Stimulated activated CD8-positive, alpha-beta memory T cell treated with anti-CD3 and anti-CD28 coated beads, Interleukin-7, amount 100 ng/mL, for 1 hour (primary cell): ENCODE measurements at regions not wholly inside any gene's neighbourhood (a gene's known extent, or its start where the extent isn't known, plus 50 kb on each side); places are given as distances from the start of the nearest gene placed in this dataset.
"Not testable (repeated sequence)": the region's sequence is repeated elsewhere in the genome, so short reads cannot be mapped to it uniquely, and the experiment has no call there.

Source experiments
- DNase-seq, 2 donors: peaks; one replicate each; pipeline ENCODE4 v3.0.0-alpha.2; 2020; ENCODE audit warnings: low read depth in 2 of 2

DNA sequence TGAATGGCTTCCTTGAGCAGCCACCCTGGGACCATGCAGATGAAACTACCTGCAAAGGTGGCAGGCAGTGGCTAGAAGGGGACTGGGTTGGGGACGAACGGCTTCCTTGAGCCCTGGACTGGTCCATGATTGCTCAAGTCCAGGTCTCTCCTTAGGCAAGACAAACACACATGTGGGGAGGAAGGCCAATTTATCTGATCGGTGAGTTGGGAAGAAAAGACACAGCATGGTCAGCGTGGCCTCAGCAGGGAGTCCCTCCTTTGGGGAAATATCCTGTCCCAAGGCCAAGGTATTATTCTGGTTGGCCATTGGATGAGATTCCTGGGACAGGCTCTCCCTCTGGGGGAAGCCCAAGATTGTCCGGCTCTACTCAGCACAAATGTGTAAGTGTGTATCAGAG, 116.3 kb upstream of the ERG start:
- no peak for DNase-seq

DNA sequence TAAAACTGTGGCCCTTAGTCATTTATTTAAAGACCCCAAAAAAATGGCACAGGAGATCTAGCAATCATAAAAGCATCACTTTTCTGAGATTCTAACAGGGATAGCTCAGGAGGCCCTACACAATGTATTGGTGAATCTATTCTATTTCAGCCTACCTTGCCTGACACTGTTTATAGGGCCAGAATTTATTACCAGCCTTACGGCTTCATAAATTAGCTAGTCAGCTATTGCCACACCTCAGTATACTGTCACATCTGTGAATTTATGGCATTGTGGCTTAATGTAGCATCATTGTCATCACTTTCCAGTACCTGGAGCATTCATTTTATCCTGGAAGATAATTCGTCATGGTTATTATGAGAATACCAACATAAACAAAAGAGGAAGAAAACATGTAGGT, 121.2 kb upstream of the ERG start:
- DNase-seq = no peak

DNA sequence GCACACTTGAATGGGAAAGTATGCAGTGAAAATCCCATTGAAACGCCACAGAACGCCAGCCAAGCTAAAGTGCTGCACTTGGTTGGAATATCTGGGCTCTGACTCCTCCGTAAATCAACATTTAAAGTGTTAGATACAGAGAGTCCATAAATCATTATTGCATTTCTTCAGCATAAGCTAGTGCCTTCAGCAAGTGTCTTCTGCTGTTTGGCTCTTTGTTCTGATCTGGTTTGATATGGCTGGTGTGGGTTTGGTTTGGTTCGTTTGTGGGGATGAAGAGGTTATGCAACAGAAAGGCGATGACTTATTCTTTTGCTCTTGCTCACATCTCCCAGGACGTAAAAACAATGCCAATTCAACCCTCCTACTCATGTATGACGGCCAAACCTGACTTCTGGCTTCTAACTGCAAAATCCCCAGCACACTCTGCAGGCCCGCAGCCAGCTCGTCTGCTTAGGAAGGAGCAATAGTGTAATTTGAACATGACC, 121.8 kb upstream of the ERG start:
- no peak for DNase-seq

DNA sequence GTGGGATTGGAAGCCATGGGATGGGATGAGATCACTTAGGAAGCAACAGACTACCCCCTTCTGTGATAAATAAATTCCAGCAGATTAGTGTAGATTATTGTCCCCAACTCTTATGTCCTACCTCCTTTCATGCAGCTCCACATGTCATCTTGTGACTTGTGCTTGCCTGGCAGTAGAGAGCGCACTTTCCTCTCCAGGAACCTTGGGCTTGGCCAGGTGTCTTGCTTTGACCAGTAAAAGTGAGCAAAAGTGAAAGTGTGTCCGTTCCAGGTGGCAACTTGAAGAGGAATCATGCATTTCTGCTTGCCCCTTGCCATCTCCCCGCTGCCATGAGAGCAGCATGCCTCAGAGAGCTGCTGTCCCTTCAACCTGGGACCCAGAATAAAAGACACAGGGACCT, 122.9 kb upstream of the ERG start:
- no peak for DNase-seq

DNA sequence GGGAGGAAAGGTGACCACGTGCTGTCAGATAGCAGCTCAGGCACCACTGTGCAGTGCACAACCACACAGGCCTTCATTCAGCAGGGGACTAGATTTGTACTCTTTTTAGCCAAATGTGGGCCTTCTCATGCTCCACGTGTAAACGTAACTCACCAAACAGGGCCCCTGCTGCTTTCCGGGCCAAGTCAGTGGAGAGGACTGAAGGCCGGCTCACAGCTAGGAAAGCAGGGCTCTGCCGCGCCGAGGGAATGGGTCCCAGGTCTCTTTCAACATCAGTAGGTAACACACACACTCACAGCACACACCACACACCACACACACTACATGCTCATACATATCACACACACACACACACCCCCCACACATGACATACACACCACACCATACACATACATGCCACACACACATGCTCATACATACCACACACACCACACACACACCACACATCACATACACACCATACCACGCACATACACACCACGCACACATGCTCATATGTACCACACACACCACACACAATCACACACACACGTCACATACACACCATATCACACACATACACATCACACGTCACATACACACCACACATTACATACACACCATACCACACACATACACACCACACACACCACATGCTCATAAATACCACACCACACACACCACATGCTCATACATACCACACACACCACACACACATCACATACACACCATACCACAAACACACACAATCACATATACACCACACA, 124.0 kb upstream of the ERG start:
- no peak for DNase-seq

DNA sequence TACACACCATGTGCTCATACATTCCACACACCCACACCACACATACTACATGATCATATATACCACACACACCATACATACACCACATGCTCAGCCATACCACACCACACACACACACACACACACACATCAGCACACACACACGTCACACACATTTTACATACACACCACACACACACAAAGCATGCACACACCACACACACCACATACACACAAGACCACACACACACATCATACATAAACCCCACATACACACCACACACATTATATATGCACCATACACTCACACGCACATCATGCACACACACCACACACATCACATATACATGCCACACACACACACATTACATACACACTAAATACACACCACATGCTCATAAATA, 124.5 kb upstream of the ERG start:
- DNase-seq = no peak

DNA sequence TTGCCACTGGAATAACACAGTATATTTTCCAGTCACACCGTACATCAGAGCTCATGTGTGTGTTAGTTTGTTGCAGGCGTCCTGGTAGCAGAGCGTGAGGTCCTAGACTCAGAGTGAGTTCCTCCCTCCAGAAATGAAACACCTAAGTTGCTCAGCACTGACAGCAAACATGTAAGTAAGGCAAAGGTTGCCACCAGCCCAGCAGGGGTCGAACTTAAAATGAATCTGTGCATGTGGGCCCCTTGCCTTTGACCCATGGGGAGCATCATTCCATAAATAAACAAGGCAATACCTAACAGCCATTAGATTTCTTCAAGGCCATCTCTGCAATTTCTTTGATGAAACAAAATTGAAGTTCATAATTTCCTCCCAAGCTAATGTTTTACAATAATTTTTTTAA, 125.3 kb upstream of the ERG start:
- DNase-seq = no peak

DNA sequence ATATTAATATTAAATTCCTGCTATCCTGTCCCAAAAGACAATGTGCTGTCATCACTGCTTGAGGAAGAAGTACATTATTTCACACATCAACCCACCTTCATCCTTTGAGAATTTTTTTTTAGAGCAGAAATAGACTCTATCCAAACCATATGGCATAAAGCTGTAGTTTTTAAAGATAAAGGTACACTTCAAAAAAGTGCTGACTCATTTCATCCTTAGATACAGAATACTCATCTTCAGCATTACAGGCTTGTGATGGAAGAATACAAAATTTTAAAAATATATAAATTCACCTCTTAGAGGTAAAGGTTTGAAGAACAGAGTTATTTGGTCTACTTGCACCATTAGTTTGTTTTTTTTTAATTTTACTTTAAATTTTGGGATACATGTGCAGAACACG, 126.7 kb upstream of the ERG start:
- no peak for DNase-seq

DNA sequence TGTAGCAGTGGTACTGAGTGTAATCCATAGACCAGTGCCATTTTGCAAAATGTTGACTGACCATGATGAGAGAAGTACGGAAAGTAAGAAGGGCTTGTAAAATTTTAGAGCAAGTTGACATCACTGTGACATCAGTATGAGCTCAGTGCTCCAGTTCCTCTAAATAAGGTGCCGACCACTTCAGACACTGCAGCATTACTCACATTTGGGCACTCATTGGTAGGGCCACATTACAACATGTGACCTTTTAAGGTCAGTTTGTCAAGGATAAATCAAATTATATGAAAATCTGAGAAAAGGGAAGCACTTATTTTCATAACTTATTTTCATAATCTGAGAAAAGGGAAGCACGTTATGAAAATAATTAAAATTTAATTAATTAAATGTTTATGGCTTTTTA, 128.0 kb upstream of the ERG start:
- DNase-seq = no peak

DNA sequence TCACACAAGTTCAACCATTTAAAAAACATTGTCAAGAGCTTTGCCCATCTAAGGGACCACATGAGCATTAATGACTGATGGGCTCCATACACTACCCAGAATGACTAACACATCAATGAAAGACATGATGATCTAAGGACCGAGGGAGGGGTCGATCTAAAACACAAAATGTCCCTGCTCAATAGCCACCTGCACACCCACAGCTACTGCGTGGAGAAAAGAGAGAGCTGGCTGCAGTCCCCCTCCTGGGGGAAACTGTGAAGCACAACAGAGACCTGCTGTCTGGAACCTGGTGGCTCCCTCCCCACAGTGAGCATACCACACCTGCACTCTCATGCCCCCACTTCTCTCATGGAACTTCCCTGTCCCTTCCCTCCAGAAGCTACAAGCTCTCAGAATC, 130.1 kb upstream of the ERG start:
- DNase-seq = no peak

DNA sequence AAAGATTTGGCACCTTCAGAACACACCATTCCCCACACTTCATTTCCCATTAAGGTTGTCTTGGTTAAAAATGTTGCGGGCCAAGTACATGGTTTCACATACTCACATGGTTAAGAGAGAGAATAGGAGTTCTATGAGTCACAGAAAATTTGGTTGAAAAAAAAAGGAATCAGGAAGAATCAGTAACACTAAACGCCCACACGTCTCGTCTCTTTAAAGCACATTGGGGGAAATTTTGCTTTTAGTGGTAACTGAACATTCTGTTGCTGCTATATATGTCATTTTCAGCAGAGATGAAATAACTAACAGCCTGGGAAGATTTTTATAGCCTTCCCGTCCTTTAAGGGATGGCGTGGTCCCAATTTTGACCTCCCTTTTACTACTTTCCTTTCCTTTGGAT, 132.9 kb upstream of the ERG start:
- no peak for DNase-seq

DNA sequence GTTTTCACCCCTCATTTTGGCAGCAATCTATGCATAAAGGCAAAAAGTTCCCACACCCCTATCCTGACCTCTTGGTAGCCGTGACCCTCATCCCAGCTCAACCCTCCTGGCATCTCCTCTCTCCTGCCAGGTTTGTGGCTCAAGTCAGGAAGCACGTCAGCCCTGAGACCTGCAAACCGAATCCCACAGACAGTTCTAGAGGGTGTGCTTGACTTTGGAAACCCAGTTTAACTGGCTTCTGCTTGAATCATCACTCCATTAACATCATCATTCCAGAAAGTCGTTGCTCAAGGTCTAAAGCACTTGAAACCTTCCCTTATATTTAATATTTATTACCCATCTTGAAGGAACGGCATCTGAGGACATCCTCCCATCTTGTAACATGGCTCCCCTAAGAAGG, 133.4 kb upstream of the ERG start:
- DNase-seq = no peak

DNA sequence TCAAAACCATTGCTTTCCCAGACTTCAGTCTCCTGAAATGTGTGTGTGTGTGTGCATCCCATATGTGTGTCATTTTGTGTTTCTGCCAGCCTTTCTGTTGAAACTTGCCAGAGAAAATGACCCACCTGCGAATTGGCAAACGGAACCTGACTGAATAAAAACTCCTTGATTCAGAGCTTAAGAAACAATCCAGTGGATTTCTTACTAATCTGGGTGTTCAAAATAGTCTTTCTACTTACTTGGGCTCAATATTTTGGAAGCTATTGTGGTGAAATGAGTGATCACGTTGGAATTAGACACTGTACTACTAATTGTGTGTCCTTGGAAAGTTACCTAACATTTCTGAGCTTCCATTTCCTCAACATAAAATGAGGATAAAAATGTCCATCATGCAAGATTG, 138.9 kb upstream of the ERG start:
- no peak for DNase-seq

DNA sequence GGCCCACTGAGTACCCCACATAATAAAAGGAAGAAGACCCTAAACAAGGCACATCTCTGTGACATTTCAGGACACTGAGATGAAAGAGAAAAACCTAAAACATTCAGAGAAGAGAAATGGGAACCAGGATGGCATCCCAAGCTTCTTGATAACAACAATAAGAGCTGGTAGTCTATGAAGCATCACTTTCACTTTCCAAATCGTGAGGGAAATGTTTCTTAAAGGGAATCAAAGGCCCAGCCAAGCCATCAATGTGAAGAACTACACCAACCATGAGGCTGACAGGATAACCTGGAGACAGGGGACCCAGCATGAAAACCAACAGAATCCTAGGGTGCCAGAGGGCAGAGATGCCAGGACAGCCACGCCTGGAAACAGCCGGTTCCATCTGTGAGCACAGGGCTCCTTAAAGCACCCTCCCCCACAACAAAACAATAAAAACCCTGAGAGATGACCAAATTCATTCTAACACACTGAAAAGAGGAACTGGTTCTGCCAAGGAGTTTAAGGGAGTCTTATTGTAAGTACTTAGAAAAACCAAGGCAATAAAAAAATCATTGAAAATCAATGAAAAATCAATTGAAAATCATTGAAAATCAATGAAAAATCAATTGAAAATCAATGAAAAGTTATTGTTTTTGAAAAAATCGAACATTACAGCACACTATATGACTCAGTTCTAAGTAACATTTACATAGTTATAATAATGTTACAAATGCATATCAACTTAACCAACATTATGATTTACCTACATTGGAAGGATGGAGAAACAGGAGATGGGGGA, 141.5 kb upstream of the ERG start:
- DNase-seq = no peak

DNA sequence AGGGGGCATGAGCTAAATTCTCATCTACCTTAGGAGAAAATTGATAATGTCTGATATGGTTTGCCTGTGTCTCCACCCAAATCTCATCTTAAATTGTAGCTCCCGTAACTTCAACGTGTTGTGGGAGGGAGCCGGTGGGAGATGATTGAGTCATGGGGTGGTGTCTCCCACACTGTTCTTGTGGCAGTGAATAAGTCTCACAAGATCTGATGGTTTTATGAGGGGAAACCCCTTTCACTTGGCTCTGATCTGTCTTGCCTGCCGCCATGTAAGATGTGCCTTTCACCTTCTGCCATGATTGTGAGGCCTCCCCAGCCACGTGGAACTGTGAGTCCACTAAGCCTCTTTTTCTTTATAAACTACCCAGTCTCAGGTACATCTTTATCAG, 142.1 kb upstream of the ERG start:
- DNase-seq = not testable (repeated sequence)

DNA sequence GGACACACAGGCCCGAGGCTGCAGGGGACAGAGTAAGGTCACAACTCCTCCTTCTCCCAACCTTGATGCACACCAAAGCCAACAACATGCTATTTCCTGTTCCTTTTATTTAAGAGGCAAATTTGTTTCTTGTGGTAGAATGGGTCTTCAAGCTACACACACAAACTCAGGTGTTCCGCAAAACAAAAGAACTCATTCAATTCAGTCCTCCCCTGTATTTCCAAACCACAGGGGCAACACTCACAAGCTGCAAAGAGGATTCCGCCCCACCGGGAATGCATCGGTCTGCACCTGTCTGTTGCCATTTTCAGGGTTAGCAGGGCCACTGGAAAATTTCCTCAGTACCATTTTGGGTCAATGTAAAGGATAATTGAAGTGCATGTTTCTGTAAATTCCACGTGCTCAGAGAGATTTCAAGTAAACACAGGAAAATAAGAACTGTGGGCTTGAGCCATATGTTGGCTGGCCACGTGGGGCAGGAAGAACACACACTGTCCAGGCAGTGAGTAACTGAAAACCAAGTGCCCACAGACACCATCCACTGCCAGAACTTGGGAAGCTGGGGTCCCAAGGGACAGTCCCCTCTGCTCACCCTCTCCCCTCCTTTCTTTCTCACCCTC, 145.2 kb upstream of the ERG start:
- no peak for DNase-seq

DNA sequence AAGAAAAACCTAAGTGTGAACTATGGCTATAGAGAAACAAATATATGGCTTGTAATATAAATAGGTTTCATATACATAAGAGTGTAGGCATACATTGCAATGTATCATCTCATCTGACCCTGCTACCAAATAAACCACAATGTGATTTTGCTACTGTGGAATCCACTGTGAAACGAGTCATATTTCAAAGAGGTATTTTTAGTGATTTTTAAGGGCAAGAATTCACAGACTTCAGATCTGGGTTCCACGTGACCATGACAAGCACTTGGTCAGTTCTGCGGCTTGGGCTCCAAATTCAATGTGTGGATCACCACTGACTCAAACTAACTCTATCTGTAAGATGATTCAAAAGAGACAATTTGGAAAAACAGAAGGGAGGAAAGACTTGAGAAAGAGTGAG, 147.0 kb upstream of the ERG start:
- DNase-seq = no peak

DNA sequence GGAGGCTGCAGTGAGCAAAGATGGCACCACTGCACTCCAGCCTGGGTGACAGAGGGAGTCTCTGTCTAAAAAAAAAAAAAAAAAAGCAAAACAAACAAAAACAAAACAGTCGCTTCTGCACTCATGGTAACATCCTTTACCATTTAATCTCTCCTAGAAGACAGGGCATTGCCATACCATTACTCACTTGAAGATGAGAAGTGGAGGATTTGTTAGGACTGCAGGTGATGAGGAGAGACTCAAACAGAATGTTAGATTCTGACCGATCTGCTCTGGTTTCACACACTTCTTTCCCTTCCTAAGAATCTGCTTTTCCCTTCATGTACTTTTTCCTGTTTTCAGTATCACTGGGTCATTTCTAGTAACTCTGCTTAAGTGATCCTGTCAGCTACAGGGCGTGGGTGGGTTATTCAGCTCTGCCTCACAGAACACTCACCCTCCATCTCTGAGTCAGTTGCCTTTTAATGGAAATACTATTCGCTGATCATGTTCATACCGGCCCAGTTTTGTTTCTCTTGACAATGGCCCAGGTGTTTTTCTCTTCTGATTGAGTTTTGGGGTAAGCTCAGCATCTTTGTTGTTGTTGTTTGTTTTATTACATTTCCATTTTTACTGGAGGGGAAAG, 148.0 kb upstream of the ERG start:
- no peak for DNase-seq

DNA sequence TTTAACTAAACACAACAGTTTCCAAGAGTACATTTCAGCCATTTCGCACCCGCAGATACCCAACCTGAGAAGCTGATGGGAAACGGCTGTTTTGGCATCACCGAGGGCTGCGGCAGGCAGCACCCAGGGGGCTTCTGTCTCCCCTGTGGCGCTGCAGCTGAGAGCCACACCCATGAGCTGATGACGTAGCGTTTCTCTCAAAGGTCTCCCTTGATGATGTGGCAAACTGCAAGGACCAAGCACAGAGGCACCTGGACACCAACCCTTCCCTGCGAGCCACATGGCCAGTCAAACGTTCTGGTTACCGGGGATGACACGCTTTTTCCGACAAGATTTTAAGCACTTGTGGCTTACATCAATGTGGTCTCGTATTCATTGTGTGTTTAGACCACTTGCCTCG, 150.8 kb upstream of the ERG start:
- no peak for DNase-seq

DNA sequence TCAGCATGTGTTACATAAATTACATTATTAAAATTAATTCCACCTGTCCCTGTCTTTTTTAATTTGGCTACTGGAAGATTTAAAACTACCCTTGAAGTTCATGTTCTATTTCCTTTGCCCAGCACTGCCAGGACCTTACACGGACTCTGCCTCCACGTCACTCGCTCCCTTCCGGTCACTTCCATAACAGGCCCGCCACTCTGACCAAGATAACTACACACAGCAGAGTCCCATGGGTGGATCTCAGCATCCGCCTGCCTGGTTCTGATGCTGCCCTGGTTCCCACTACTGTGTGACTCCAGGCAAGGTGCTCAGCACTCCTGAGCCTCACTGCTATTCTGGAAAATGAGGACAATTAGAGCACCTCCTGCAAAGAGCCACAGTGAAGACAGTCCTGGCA, 153.3 kb upstream of the ERG start:
- DNase-seq = no peak

DNA sequence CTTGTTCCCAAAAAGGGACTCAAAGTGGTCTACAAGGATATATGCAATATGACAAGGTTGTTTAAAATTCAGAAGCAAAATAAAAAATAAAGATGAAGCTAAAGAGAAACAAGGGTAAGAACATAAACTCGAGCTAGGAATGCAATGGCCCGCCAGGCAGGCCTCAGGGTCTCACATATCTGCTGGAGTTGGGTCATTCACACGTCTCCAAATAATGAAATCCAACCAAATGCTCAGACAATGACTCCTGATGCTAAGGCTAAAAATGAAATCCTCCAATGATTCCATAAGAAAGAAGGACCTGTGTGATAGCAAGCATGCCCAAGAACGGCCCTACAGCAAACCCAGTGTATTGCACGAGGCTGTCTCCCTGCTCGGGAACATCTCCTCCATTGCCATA, 153.3 kb upstream of the ETS2 start:
- DNase-seq = no peak

DNA sequence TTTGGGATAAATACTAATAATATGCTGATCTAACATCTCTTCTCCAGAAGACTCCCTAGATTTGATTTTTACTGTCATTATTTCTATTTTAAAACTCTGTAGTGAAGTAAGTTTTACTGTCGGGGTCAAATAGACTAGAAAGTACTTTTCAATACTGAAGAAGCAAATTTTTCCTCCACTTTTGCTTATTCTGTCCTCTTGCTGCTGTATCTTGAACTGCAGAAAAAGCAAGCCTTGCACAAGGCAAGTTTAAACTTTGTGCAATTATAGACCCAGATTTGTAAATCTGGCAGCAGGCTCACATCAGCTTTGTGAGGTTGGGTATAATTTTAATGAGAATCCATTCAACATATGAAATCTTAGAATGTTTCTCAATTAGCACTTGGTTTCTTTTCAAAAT, 151.1 kb upstream of the ETS2 start:
- no peak for DNase-seq

DNA sequence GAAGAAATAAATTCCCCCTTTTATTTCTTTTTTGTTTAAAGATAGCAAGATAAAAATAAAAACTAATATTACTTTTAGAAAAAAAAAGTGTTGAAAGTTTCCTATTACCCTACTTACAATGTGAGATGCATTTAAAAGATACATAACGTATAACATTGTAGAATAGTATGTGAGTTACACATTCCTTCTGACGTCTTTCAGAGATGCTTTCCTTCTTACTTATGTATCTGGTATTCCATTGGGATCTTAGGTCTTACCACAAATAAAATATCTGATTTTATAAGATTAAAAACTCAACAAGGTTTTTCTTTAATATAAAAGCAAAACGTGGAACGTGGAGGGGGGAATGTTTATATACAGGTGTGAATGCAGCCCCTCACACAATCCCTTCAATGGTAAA, 147.2 kb upstream of the ETS2 start:
- no peak for DNase-seq
